Vagina (tissue), 2 donors: ENCODE measurements at regions not wholly inside any gene's neighbourhood (a gene's known extent, or its start where the extent isn't known, plus 50 kb on each side); places are given as distances from the start of the nearest gene placed in this dataset.
"Not testable (repeated sequence)": the region's sequence is repeated elsewhere in the genome, so short reads cannot be mapped to it uniquely, and the experiment has no call there.

Experiments
- DNase-seq, 2 donors: peaks; one replicate each; pipeline ENCODE4 v3.0.0-alpha.2; 2017; ENCODE audit errors: extremely low spot score in 2 of 2
- H3K27ac ChIP-seq: fragments of 200-600 bp; sonication (generic); one replicate; pipeline ENCODE4 v1.5.1; 2019
- H3K27me3 ChIP-seq: fragments of 200-600 bp; sonication (generic); one replicate; pipeline ENCODE4 v1.5.1; 2019
- H3K36me3 ChIP-seq, 2 donors: fragments of 200-600 bp; sonication (generic); one replicate each; pipeline ENCODE4 v1.5.1; 2017 to 2019
- H3K4me1 ChIP-seq: fragments of 200-600 bp; sonication (generic); one replicate; pipeline ENCODE4 v1.5.1; 2019
- H3K4me3 ChIP-seq, 2 donors: fragments of 200-600 bp; sonication (generic); 1 replicate in 1 of 2; 2 replicates in 1 of 2; pipeline ENCODE4 v1.5.1; 2016 to 2019
- H3K9me3 ChIP-seq: fragments of 200-600 bp; sonication (generic); one replicate; pipeline ENCODE4 v1.5.1; 2019
- CTCF ChIP-seq, 3 experiments: fragments of 450-650 bp in 2 of 3; fragments of 200-600 bp in 1 of 3; sonication (generic) in 1 of 3; IDR thresholded peaks; one replicate each; pipeline ENCODE4 v1.5.1; 2017 to 2019; ENCODE audit warnings: antibody characterized with exemption in 3 of 3, mild to moderate bottlenecking in 2 of 3, moderate library complexity in 2 of 3
- POLR2A ChIP-seq, 2 donors: fragments of 450-650 bp; IDR thresholded peaks; one replicate each; pipeline ENCODE4 v1.6.1; 2017; ENCODE audit warnings: antibody characterized with exemption in 2 of 2, mild to moderate bottlenecking in 2 of 2, moderate library complexity in 2 of 2
- POLR2AphosphoS5 ChIP-seq, 2 donors: sonication (generic); formaldehyde crosslinking; IDR thresholded peaks; one replicate each; pipeline ENCODE4 v1.9.0; 2017; ENCODE audit warnings: antibody characterized with exemption in 2 of 2, mild to moderate bottlenecking in 2 of 2, low read depth in 1 of 2; ENCODE audit not compliant: insufficient read depth in 1 of 2
- intact Hi-C: fragments of 100-400 bp; cut with DNase I; formaldehyde crosslinking; loops from one replicate; pipeline ENCODE4 v1.15.1; 2023

DNA sequence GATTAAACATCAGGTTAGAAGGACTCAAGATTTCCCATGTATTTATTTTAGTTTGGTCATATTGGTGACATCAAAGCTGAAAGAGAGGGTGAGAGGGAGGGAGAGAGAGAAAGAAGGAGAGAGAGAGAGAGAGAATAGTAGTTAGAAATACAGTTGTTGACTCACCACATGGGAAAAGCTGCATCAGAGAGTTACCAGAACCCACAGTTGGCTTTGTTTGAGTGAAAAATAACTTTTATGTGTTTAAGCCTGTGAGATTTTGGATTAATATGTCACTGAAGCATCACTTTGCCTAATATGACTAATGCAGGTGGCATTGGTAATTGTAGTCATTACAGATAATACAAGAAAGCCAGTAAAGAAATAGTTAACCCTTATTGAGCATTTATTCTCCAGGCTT lies 303.9 kb downstream of the REEP3 start:
- H3K4me1 ChIP-seq = no peaks in the 10 kb centered on the region
- no peaks in the 10 kb centered on the region for H3K36me3 ChIP-seq
- no peak overlapping the region for H3K27ac ChIP-seq
- H3K4me3 ChIP-seq = no peak overlapping the region
- H3K27me3 ChIP-seq = no peaks in the 10 kb centered on the region
- TF ChIP-seq POLR2A (IDR thresholded peaks at IDR 0.05) (no peak), CTCF (IDR thresholded peaks at IDR 0.05) (no peak), POLR2AphosphoS5 (IDR thresholded peaks at IDR 0.05; ENCODE audit: insufficient read depth in 1 of 2, low read depth in 1 of 2) (no peak)
- no peaks in the 10 kb centered on the region for H3K9me3 ChIP-seq
- DNase-seq = no peak
- intact Hi-C loops = no loop called here

DNA sequence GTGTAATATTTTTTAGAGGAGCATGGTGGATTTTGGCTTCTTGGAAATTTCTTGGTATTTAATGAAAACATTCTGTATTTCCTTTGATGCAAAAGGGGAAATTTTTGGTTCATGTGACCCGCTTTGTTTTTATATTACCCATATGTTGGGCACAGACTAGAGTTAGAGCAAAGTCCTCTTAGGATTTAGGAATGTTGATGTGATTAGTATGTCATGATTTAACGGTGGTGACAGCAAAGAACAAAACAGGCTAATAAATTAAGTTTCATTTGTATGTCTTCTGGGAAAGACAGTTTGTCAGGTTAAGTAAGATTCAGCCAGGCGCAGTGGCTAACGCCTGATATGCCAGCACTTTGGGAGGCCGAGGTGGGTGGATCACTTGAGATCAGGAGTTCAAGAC lies 304.6 kb downstream of the REEP3 start:
- H3K36me3 ChIP-seq = no peaks in the 10 kb centered on the region
- H3K27ac ChIP-seq = no peak overlapping the region
- no peaks in the 10 kb centered on the region for H3K4me1 ChIP-seq
- H3K27me3 ChIP-seq = no peaks in the 10 kb centered on the region
- TF ChIP-seq CTCF (IDR thresholded peaks at IDR 0.05) (no peak), POLR2AphosphoS5 (IDR thresholded peaks at IDR 0.05; ENCODE audit: insufficient read depth in 1 of 2, low read depth in 1 of 2) (no peak), POLR2A (IDR thresholded peaks at IDR 0.05) (no peak)
- H3K9me3 ChIP-seq = no peaks in the 10 kb centered on the region
- no peak overlapping the region for H3K4me3 ChIP-seq
- intact Hi-C loops = no loop called here
- DNase-seq = no peak

DNA sequence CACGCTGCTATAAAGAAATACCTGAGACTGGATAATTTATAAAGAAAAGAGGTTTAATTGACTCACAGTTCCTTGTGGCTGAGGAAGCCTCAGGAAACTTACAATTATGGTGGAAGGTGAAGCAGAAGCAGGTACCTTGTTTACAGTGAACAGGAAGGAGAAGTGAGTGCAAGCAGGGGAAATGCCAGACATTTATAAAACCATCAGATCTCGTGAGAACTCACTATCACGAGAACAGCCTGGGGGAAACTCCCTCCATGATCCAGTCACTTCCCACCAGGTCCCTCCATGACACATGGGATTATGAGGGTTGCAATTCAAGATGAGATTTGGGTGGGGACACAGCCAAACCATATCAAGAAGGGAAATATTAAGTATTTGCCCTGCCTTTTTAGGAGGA lies 305.8 kb downstream of the REEP3 start:
- H3K4me1 ChIP-seq, H3K4me3 ChIP-seq, intact Hi-C loops, H3K9me3 ChIP-seq, H3K27me3 ChIP-seq, H3K36me3 ChIP-seq, H3K27ac ChIP-seq, DNase-seq: not testable (repeated sequence)

DNA sequence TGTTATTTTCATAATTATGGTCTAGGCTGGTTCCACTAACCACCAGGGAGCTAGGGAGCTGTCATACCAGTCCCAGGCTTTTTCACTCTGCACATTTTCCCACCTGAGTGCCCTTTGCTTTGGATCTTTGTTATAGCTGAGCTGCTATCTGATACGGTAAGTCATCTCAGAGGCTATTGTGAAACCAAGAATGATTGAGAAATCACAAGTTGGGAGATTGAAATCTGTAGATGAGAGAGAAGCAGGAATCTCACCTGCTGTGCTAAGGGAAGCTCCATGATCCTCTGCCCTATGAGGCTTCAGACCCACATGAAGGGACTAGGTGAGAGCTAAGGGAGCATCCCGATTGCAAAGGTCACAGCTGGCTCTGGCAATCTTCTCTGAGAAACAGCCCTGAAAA lies 307.8 kb downstream of the REEP3 start:
- Histone ChIP-seq H3K4me1 (no peaks in the 10 kb centered on the region), H3K4me3 (no peak overlapping the region), H3K27ac (no peak overlapping the region), H3K36me3 (no peaks in the 10 kb centered on the region), H3K9me3 (no peaks in the 10 kb centered on the region), H3K27me3 (no peaks in the 10 kb centered on the region)
- DNase-seq = no peak
- TF ChIP-seq CTCF (IDR thresholded peaks at IDR 0.05) (no peak), POLR2A (IDR thresholded peaks at IDR 0.05) (no peak), POLR2AphosphoS5 (IDR thresholded peaks at IDR 0.05; ENCODE audit: insufficient read depth in 1 of 2, low read depth in 1 of 2) (no peak)
- intact Hi-C loops = no loop called here

GRCh38 chr10:63829573-63830149 lies 308.5 kb downstream of the REEP3 start:
- Histone ChIP-seq H3K36me3 (no peaks in the 10 kb centered on the region), H3K4me1 (no peaks in the 10 kb centered on the region), H3K27me3 (no peaks in the 10 kb centered on the region), H3K9me3 (no peaks in the 10 kb centered on the region), H3K4me3 (no peak overlapping the region), H3K27ac (no peak overlapping the region)
- no peak for DNase-seq
- intact Hi-C loops = no loop called here
- no peak for TF ChIP-seq POLR2AphosphoS5 (IDR thresholded peaks at IDR 0.05; ENCODE audit: insufficient read depth in 1 of 2, low read depth in 1 of 2)
- TF ChIP-seq CTCF (IDR thresholded peaks at IDR 0.05) = no peak
- TF ChIP-seq POLR2A (IDR thresholded peaks at IDR 0.05) = no peak
